Ascending aorta (tissue), 2 donors: ENCODE measurements at regions not wholly inside any gene's neighbourhood (a gene's known extent, or its start where the extent isn't known, plus 50 kb on each side); places are given as distances from the start of the nearest gene placed in this dataset.
"Not testable (repeated sequence)": the region's sequence is repeated elsewhere in the genome, so short reads cannot be mapped to it uniquely, and the experiment has no call there.

Experiments used
- DNase-seq, 2 donors: peaks; one replicate each; pipeline ENCODE4 v3.0.0-alpha.2; 2019; ENCODE audit warnings: low spot score in 2 of 2
- H3K27ac ChIP-seq, 2 donors: fragments of 200-600 bp; sonication (generic); one replicate each; pipeline ENCODE4 v1.5.1; 2016 to 2017; ENCODE audit warnings: mild to moderate bottlenecking in 1 of 2
- H3K27me3 ChIP-seq: fragments of 200-600 bp; sonication (generic); one replicate; pipeline ENCODE4 v1.5.1; 2017
- H3K36me3 ChIP-seq, 2 donors: fragments of 200-600 bp; sonication (generic); one replicate each; pipeline ENCODE4 v1.5.1; 2016
- H3K4me1 ChIP-seq, 2 donors: fragments of 200-600 bp; sonication (generic); one replicate each; pipeline ENCODE4 v1.5.1; 2016 to 2017; ENCODE audit warnings: mild to moderate bottlenecking in 1 of 2
- H3K4me3 ChIP-seq, 2 donors: fragments of 200-600 bp; sonication (generic); one replicate each; pipeline ENCODE4 v1.5.1; 2016 to 2017; ENCODE audit warnings: mild to moderate bottlenecking in 1 of 2
- H3K9me3 ChIP-seq, 2 donors: fragments of 200-600 bp; sonication (generic); one replicate each; pipeline ENCODE4 v1.5.1; 2016
- intact Hi-C: fragments of 100-400 bp; cut with DNase I; formaldehyde crosslinking; loops from one replicate; pipeline ENCODE4 v1.15.1; 2023
- TF ChIP-seq, protein P1 (sequence below), 3 experiments: fragments of 200-600 bp in 2 of 3; fragments of 450-650 bp in 1 of 3; sonication (generic) in 2 of 3; IDR thresholded peaks; one replicate each; pipeline ENCODE4 v1.5.1; 2016 to 2019; ENCODE audit warnings: antibody characterized with exemption in 3 of 3, mild to moderate bottlenecking in 1 of 3, moderate library complexity in 1 of 3

GRCh38 chr20:5667705-5668528 is 57.1 kb upstream of the GPCPD1 start:
- intact Hi-C loops, result no loop called here

DNA sequence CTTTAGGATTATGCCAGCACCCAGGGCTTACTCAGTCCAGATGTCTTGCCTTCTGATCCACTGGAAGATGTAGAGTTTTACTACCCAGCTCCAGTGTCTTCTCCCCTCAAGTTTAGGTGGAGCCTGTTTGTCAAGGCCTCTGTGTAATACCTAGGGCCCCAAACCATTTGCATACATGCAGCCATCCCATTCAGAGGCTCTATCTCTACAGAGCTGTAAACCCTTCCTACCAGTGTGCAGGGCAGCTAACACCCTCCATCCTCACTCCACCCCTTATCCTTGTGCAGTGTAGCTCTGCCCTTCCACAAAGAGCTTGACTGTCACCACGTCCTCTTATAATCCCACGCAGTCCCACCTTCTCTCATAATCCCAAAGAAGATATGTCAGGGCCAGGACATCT is 54.6 kb upstream of the GPCPD1 start:
- no peak overlapping the region for H3K27ac ChIP-seq
- H3K4me3 ChIP-seq, result no peak overlapping the region
- no peaks in the 10 kb centered on the region for H3K9me3 ChIP-seq
- no peaks in the 10 kb centered on the region for H3K36me3 ChIP-seq
- H3K4me1 ChIP-seq, result no peaks in the 10 kb centered on the region
- TF ChIP-seq, protein P1, sequence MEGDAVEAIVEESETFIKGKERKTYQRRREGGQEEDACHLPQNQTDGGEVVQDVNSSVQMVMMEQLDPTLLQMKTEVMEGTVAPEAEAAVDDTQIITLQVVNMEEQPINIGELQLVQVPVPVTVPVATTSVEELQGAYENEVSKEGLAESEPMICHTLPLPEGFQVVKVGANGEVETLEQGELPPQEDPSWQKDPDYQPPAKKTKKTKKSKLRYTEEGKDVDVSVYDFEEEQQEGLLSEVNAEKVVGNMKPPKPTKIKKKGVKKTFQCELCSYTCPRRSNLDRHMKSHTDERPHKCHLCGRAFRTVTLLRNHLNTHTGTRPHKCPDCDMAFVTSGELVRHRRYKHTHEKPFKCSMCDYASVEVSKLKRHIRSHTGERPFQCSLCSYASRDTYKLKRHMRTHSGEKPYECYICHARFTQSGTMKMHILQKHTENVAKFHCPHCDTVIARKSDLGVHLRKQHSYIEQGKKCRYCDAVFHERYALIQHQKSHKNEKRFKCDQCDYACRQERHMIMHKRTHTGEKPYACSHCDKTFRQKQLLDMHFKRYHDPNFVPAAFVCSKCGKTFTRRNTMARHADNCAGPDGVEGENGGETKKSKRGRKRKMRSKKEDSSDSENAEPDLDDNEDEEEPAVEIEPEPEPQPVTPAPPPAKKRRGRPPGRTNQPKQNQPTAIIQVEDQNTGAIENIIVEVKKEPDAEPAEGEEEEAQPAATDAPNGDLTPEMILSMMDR (IDR thresholded peaks at IDR 0.05), result no peak
- no peaks in the 10 kb centered on the region for H3K27me3 ChIP-seq
- no peak for DNase-seq
- intact Hi-C loops, result no loop called here

More at GRCh38 chr20:5667705-5668528, 57.1 kb upstream of the GPCPD1 start:
- no peaks in the 10 kb centered on the region for H3K9me3 ChIP-seq
- H3K27me3 ChIP-seq, result no peaks in the 10 kb centered on the region
- TF ChIP-seq, protein P1 (IDR thresholded peaks at IDR 0.05), result no peak
- no peaks in the 10 kb centered on the region for H3K36me3 ChIP-seq
- no peaks in the 10 kb centered on the region for H3K4me1 ChIP-seq
- no peak overlapping the region for H3K27ac ChIP-seq
- DNase-seq, result no peak
- no peak overlapping the region for H3K4me3 ChIP-seq

GRCh38 chr20:5663396-5663795 is 52.6 kb upstream of the GPCPD1 start:
- H3K9me3 ChIP-seq, result no peaks in the 10 kb centered on the region
- no peak overlapping the region for H3K27ac ChIP-seq
- DNase-seq, result no peak
- TF ChIP-seq, protein P1 (IDR thresholded peaks at IDR 0.05), result no peak
- H3K4me3 ChIP-seq, result no peak overlapping the region
- no peaks in the 10 kb centered on the region for H3K36me3 ChIP-seq
- intact Hi-C loops, result no loop called here
- H3K27me3 ChIP-seq, result no peaks in the 10 kb centered on the region
- peaks cover 0 to 6% of the 10 kb centered on the region in 2 donors for H3K4me1 ChIP-seq

GRCh38 chr20:5662769-5663168 is 52.0 kb upstream of the GPCPD1 start:
- no peaks in the 10 kb centered on the region for H3K27me3 ChIP-seq
- no peaks in the 10 kb centered on the region for H3K36me3 ChIP-seq
- intact Hi-C loops, result no loop called here
- H3K27ac ChIP-seq, result no peak overlapping the region
- no peak overlapping the region for H3K4me3 ChIP-seq
- no peaks in the 10 kb centered on the region for H3K9me3 ChIP-seq
- H3K4me1 ChIP-seq, result peaks cover 0 to 6% of the 10 kb centered on the region in 2 donors
- TF ChIP-seq, protein P1 (IDR thresholded peaks at IDR 0.05), result no peak
- DNase-seq, result no peak

DNA sequence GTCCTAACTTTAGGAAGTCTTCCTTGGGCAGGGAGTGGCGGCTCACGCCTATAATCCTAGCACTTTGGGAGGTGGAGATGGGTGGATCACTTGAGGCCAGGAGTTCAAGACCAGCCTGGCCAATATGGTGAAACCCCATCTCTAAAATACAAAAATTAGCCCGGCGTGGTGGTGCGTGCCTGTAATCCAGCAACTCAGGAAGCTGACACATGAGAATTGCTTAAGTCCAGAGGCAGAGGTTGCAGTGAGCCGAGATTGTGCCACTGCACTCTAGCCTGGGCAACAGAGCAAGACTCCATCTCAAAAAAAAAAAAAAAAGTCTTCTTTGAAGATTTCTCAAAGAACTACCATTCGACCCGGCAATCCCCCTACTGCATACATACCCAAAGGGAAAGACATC is 50.0 kb upstream of the GPCPD1 start:
- H3K27me3 ChIP-seq, H3K27ac ChIP-seq, intact Hi-C loops, H3K36me3 ChIP-seq, DNase-seq, H3K9me3 ChIP-seq, H3K4me3 ChIP-seq: not testable (repeated sequence)
- H3K4me1 ChIP-seq, result peaks cover 0 to 11% of the 10 kb centered on the region in 2 donors
